Right lobe of liver (tissue), 6 donors: ENCODE measurements at regions not wholly inside any gene's neighbourhood (a gene's known extent, or its start where the extent isn't known, plus 50 kb on each side); places are given as distances from the start of the nearest gene placed in this dataset.

Source experiments
- ATAC-seq, 4 donors: fragments of 200-7000 bp; cut with Tn5 transposase; one replicate each; pipeline ENCODE4 v1.9.1; 2020; ENCODE audit warnings: mild to moderate bottlenecking in 4 of 4, moderate library complexity in 4 of 4
- DNase-seq, 3 donors: peaks; one replicate each; pipeline ENCODE4 v3.0.0-alpha.2; 2020
- H3K27ac ChIP-seq, 3 donors: fragments of 200-600 bp; one replicate each; pipeline ENCODE4 v1.8.0; 2022
- H3K27me3 ChIP-seq, 2 donors: fragments of 200-600 bp; one replicate each; pipeline ENCODE4 v1.8.0; 2022
- H3K36me3 ChIP-seq, 4 donors: fragments of 200-600 bp; sonication (generic) in 1 of 4; one replicate each; pipeline versions ENCODE4 v1.5.1 to v1.8.0; 2017 to 2022; ENCODE audit warnings: control low read depth in 1 of 4
- H3K4me1 ChIP-seq, 4 donors: fragments of 200-600 bp; sonication (generic) in 1 of 4; one replicate each; pipeline versions ENCODE4 v1.5.1 to v1.8.0; 2017 to 2022; ENCODE audit warnings: control low read depth in 1 of 4
- H3K4me3 ChIP-seq, 3 donors: fragments of 200-600 bp; one replicate each; pipeline ENCODE4 v1.8.0; 2022
- H3K9me3 ChIP-seq, 4 donors: fragments of 200-600 bp; sonication (generic) in 1 of 4; one replicate each; pipeline versions ENCODE4 v1.5.1 to v1.8.0; 2017 to 2022; ENCODE audit warnings: control low read depth in 1 of 4
- POLR2A ChIP-seq: fragments of 450-650 bp; IDR thresholded peaks from one replicate; pipeline ENCODE4 v1.6.1; 2017; ENCODE audit warnings: antibody characterized with exemption, mild to moderate bottlenecking
- WGBS: methylation state at CpG from one replicate; pipeline ENCODE4 v1.1.6; 2018; ENCODE audit warnings: low coverage, low lambda C conversion rate; ENCODE audit not compliant: insufficient coverage; ENCODE audit errors: missing lambda C conversion rate; 5-methylcytosine and 5-hydroxymethylcytosine counted together
- intact Hi-C, 2 donors: fragments of 100-400 bp; cut with DNase I; formaldehyde crosslinking; loops; one replicate each; pipeline versions ENCODE4 v1.11.2 to v1.14.1; 2022
- TF ChIP-seq, protein P1 (sequence below), 4 donors: fragments of 200-600 bp in 3 of 4; fragments of 450-650 bp in 1 of 4; IDR thresholded peaks; one replicate each; pipeline versions ENCODE4 v1.5.1 to v1.8.0; 2016 to 2022; ENCODE audit warnings: antibody characterized with exemption in 4 of 4, mild to moderate bottlenecking in 2 of 4
- donor health status: DM: no; HTN: yes; CAD: no.
- donor health status: DM: no; HTN: no; CAD: no.
- donor health status: DM: no; HTN: no; CAD: no.
- donor health status: DM: no; HTN: yes; CAD: no.
- donor health status: DM: no; HTN: yes; CAD: no.

DNA sequence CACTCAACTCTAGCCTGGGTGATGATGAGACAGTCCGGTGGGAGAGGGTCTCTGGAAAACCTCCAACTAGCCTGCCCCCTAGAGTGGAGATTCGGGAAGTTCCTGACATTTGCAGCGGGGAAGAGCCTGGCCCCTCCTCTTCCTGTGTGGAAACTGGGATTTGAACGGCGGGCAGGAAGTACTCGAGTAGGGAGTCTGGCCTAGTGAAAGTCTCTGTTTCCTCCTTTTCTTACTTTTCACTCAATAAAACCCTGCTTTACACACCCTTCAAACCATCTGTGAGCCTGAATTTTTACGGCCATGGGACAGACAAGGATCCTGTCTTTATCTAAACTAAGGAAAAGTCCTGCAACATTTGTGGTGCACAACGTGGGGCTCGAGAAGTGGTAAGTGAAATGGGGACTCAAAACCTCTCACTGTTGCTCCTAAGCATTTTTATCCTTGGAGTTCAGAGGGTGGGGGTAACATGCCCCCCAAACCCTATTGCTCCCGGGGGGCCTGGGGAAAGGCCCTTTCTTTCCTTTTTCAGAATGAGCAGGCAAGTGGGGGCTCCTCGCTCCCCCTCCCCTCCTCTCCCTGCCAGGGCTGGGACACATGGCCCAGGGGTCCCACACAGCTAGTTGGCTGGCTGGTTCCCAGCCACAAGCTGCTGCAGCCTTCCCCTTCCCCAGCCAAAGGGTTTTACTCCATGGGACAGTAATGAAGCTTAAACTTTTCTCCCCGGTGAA is 224.7 kb upstream of the GBE1 start:
- TF ChIP-seq, protein P1, sequence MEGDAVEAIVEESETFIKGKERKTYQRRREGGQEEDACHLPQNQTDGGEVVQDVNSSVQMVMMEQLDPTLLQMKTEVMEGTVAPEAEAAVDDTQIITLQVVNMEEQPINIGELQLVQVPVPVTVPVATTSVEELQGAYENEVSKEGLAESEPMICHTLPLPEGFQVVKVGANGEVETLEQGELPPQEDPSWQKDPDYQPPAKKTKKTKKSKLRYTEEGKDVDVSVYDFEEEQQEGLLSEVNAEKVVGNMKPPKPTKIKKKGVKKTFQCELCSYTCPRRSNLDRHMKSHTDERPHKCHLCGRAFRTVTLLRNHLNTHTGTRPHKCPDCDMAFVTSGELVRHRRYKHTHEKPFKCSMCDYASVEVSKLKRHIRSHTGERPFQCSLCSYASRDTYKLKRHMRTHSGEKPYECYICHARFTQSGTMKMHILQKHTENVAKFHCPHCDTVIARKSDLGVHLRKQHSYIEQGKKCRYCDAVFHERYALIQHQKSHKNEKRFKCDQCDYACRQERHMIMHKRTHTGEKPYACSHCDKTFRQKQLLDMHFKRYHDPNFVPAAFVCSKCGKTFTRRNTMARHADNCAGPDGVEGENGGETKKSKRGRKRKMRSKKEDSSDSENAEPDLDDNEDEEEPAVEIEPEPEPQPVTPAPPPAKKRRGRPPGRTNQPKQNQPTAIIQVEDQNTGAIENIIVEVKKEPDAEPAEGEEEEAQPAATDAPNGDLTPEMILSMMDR (IDR thresholded peaks at IDR 0.05), result no peak
- no peak for TF ChIP-seq POLR2A
- Histone ChIP-seq H3K4me3 (no peak overlapping the region), H3K9me3 (no peaks in the 10 kb centered on the region), H3K27me3 (no peaks in the 10 kb centered on the region), H3K4me1 (no peaks in the 10 kb centered on the region), H3K36me3 (no peaks in the 10 kb centered on the region), H3K27ac (no peak overlapping the region)
- intact Hi-C loops, result no loop called here
- DNase-seq (no peak), ATAC-seq (no peak)
- 70% methylated on average over 10 of the region's 12 CpGs for WGBS

DNA sequence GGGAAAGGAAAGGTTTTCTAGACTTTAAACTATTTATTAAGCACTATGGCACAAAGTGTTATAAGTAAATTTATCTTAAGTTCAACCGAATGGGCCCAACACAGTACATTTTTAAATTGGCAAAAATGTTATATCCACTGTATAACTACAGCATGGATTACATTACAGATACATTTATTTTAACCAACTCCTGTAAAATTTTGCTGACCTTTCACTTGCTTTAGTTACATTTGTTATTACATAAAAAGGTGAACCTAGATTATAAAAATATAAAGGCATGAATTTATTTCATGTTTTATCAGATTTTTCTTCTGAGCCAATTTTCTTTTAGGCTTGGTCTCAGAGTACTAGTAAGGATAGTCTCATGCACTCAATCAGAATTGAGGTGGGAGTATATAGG is 221.9 kb upstream of the GBE1 start:
- no peak for DNase-seq
- WGBS, result 46% methylated on average over 1 of the region's 1 CpG
- H3K9me3 ChIP-seq, result no peaks in the 10 kb centered on the region
- intact Hi-C loops, result no loop called here
- H3K27ac ChIP-seq, result no peak overlapping the region
- H3K4me3 ChIP-seq, result no peak overlapping the region
- H3K4me1 ChIP-seq, result no peaks in the 10 kb centered on the region
- no peaks in the 10 kb centered on the region for H3K27me3 ChIP-seq
- ATAC-seq, result no peak
- no peak for TF ChIP-seq POLR2A
- TF ChIP-seq, protein P1 (IDR thresholded peaks at IDR 0.05), result no peak
- H3K36me3 ChIP-seq, result no peaks in the 10 kb centered on the region

DNA sequence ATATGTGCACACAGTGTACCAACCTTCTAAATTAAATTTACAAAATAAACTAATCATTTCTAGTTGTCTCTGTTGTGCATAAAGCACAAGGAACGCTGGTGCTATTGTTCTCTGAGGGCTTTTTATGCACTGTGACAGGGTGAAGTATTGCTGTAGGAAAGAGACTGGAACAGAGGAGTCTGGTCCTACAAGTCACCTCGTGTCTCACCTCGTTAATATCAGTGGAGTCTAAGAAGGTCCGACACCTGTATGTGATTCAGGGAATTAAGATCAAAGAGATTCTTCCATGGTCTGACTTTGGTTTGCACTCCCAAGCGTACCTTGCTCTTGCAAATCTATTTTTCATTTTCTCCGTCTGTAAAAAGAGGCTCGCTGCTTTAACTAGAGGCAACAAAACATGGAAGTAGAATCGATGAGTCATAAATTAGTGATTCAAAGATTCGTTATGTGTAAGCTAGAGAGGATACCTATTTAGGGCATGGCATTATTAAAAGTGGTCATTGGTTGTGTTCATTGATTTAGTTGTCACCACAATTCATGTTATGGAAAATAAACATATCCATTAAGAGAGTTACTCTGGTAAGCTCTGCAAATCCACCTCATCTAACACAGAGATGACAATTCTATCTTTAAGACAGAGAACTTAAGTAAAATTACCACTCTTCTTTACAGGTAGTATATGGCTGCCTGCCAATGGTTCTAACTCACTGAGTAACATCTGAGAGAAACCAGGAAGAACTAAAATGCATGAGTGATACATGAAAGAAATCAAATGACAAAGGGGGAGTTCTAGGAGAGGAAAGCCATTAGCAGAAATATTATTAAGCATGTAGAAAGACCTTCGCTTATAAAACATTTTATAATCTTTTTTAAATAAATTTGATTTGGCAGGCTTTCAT is 219.4 kb upstream of the GBE1 start:
- whole genome bisulfite sequencing, result 59% methylated on average over 10 of the region's 10 CpGs
- Histone ChIP-seq H3K4me3 (no peak overlapping the region), H3K27ac (no peak overlapping the region), H3K27me3 (no peaks in the 10 kb centered on the region), H3K4me1 (no peaks in the 10 kb centered on the region), H3K9me3 (no peaks in the 10 kb centered on the region), H3K36me3 (no peaks in the 10 kb centered on the region)
- ATAC-seq, result no peak
- TF ChIP-seq, protein P1 (IDR thresholded peaks at IDR 0.05), result no peak
- TF ChIP-seq POLR2A, result no peak
- DNase-seq, result no peak
- intact Hi-C loops, result no loop called here

DNA sequence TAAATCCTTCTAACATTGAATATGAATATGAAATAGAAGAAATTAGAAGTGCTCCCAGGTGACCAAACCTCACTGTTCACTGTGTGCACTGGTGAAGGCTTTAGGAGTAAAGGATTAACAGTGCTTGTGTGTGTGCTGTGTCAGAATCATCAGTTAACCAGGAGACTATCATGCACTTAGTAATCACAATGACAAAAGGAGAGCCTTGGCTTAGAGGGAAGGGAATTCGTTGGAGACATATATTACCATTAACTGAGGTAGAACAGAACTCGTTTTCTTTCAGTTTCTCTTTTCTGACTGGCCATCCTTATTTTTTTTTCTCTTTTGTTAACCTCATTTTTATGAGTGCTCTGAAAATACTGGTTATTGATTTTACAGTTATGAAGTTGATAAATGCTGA is 213.3 kb upstream of the GBE1 start:
- H3K4me1 ChIP-seq, result no peaks in the 10 kb centered on the region

More for the DNA sequence above, 213.3 kb upstream of the GBE1 start:
- intact Hi-C loops, result no loop called here
- Histone ChIP-seq H3K4me3 (no peak overlapping the region), H3K27ac (no peak overlapping the region), H3K36me3 (no peaks in the 10 kb centered on the region), H3K9me3 (no peaks in the 10 kb centered on the region), H3K27me3 (no peaks in the 10 kb centered on the region)
- 38% methylated on average over 2 of the region's 2 CpGs for WGBS
- TF ChIP-seq, protein P1 (IDR thresholded peaks at IDR 0.05), result no peak
- no peak for TF ChIP-seq POLR2A
- ATAC-seq, result no peak
- DNase-seq, result no peak
